ENCODE measurements at regions not wholly inside any gene's neighbourhood (a gene's known extent, or its start where the extent isn't known, plus 50 kb on each side); places are given as distances from the start of the nearest gene placed in this dataset.

GRCh38 chr3:177676947-177677587, 479.8 kb upstream of the TBL1XR1 start:
- no peak for TF ChIP-seq CTCF (IDR thresholded peaks at IDR 0.05)
- no peak for TF ChIP-seq POLR2A (IDR thresholded peaks at IDR 0.05)
